HepG2 (cell line): ENCODE measurements at regions not wholly inside any gene's neighbourhood (a gene's known extent, or its start where the extent isn't known, plus 50 kb on each side); places are given as distances from the start of the nearest gene placed in this dataset.

Experiments used
- ATAC-seq: fragments of 200-7000 bp; cut with Tn5 transposase; 3 replicates; pipeline ENCODE4 v1.9.1; 2020; ENCODE audit warnings: mild to moderate bottlenecking, moderate library complexity
- BruUV-seq: library from RNA; stranded (reverse); fragments of 400-500 nt; replicated peaks from 2 replicates; lab custom pipeline; 2021; lab: Mats Ljungman, UMichigan
- CTCF ChIA-PET: fragments of 300-600 bp; formaldehyde crosslinking; extraction: SDS; loops from one replicate; lab custom pipeline; 2021; ENCODE audit warnings: low total read pairs, inconsistent platforms, low intra/inter-chr PET ratio; lab: Yijun Ruan, JAX
- POLR2A ChIA-PET: fragments of 350-600 bp; sonication (Branson Sonifier 250); formaldehyde crosslinking; loops from one replicate; lab custom pipeline; 2020; ENCODE audit warnings: antibody characterized with exemption, inconsistent platforms; lab: Yijun Ruan, JAX
- DNase-seq: peaks from one replicate; pipeline ENCODE4 v3.0.0-alpha.2; 2015; ENCODE audit warnings: low spot score
- FAIRE-seq: peaks from 3 replicates; lab custom pipeline; 2011; peaks lifted over from hg19 to GRCh38; lab: Jason Lieb, UNC
- H2AFZ ChIP-seq: one replicate; pipeline ENCODE4 v1.6.1; 2011; ENCODE audit warnings: low read length, inconsistent platforms
- H3K27ac ChIP-seq: fragments of 300-600 bp; 3 replicates; pipeline ENCODE4 v1.8.0; 2011; ENCODE audit warnings: mixed run types, mild to moderate bottlenecking, mixed read lengths, low read length, inconsistent platforms; ENCODE audit not compliant: insufficient read depth; ENCODE audit errors: extremely low read length
- H3K27me3 ChIP-seq, 2 experiments: fragments of 200-600 bp in 1 of 2; 2 replicates in 1 of 2; 3 replicates in 1 of 2; pipeline versions ENCODE4 v1.6.0 to v1.8.0; 2011; ENCODE audit warnings: low read length in 2 of 2, mild to moderate bottlenecking in 2 of 2, moderate library complexity in 2 of 2, inconsistent platforms in 1 of 2; ENCODE audit not compliant: insufficient read depth in 2 of 2, control insufficient read depth in 1 of 2
- H3K36me3 ChIP-seq, 2 experiments: fragments of 200-600 bp in 1 of 2; replicated peaks in 1 of 2; 2 replicates in 1 of 2; 3 replicates in 1 of 2; pipeline versions ENCODE4 v1.5.1 to v1.8.0; 2011; ENCODE audit warnings: low read length in 2 of 2, inconsistent platforms in 1 of 2; ENCODE audit not compliant: insufficient read depth in 2 of 2, control insufficient read depth in 1 of 2
- H3K4me1 ChIP-seq: 2 replicates; pipeline ENCODE4 v1.5.1; 2012; ENCODE audit warnings: low read length, inconsistent platforms; ENCODE audit not compliant: insufficient read depth
- H3K4me2 ChIP-seq: 2 replicates; pipeline ENCODE4 v1.6.0; 2011; ENCODE audit warnings: low read depth, low read length, inconsistent platforms
- H3K4me3 ChIP-seq, 3 experiments: fragments of 200-600 bp in 1 of 3; sonication (generic), shearing (Covaris generic) in 1 of 3; replicated peaks in 1 of 3; 2 replicates each; pipeline ENCODE4 v1.5.1; 2011 to 2016; ENCODE audit warnings: low read length in 3 of 3, inconsistent platforms in 2 of 3, low read depth in 2 of 3, mild to moderate bottlenecking in 2 of 3, control low read depth in 1 of 3, mixed read lengths in 1 of 3; ENCODE audit not compliant: insufficient read depth in 1 of 3
- H3K79me2 ChIP-seq: one replicate; pipeline ENCODE4 v1.6.1; 2011; ENCODE audit warnings: low read length, inconsistent platforms; ENCODE audit not compliant: insufficient read depth
- H3K9ac ChIP-seq: 2 replicates; pipeline ENCODE4 v1.6.0; 2011; ENCODE audit warnings: mild to moderate bottlenecking, low read depth, low read length, inconsistent platforms; ENCODE audit not compliant: insufficient read depth
- H3K9me3 ChIP-seq: 2 replicates; pipeline ENCODE4 v1.5.1; 2012; ENCODE audit warnings: mild to moderate bottlenecking, low read length
- H4K20me1 ChIP-seq: 2 replicates; pipeline ENCODE4 v1.6.0; 2011; ENCODE audit warnings: inconsistent platforms, mild to moderate bottlenecking, low read length, moderate library complexity; ENCODE audit not compliant: insufficient read depth
- MAFF ChIP-seq: IDR thresholded peaks from 2 replicates; pipeline ENCODE4 v1.6.1; 2011; ENCODE audit warnings: low read depth, low read length, improper control_type of control experiment
- MTA3 ChIP-seq: sonication (generic); formaldehyde crosslinking; IDR thresholded peaks from 2 replicates; pipeline ENCODE4 v1.4.0; 2020; ENCODE audit warnings: missing genetic modification reagents
- PRMT3 ChIP-seq: sonication (generic); formaldehyde crosslinking; IDR thresholded peaks from 2 replicates; pipeline ENCODE4 v1.8.1; 2022; ENCODE audit warnings: low read depth, mild to moderate bottlenecking, moderate library complexity, missing genetic modification reagents, borderline replicate concordance
- ZEB1 ChIP-seq: IDR thresholded peaks from 2 replicates; pipeline ENCODE4 v1.6.1; 2012; ENCODE audit warnings: mild to moderate bottlenecking, low read depth, inconsistent platforms; ENCODE audit not compliant: insufficient replicate concordance
- ZNF136 ChIP-seq: sonication (generic); formaldehyde crosslinking; IDR thresholded peaks from 2 replicates; pipeline ENCODE4 v1.8.1; 2022; ENCODE audit warnings: low read depth, mild to moderate bottlenecking, moderate library complexity, missing genetic modification reagents
- ZNF24 ChIP-seq: fragments of 450-650 bp; IDR thresholded peaks from 2 replicates; pipeline ENCODE4 v1.6.1; 2017; ENCODE audit warnings: antibody characterized with exemption, mild to moderate bottlenecking
- ZNF292 ChIP-seq: sonication (generic); formaldehyde crosslinking; IDR thresholded peaks from 2 replicates; pipeline ENCODE4 v1.8.1; 2022; ENCODE audit warnings: mild to moderate bottlenecking, low read depth, missing genetic modification reagents, borderline replicate concordance
- ZNF317 ChIP-seq: sonication (generic); formaldehyde crosslinking; IDR thresholded peaks from 2 replicates; pipeline ENCODE4 v1.5.0; 2020; ENCODE audit warnings: mild to moderate bottlenecking, missing genetic modification reagents
- ZNF329 ChIP-seq: sonication (generic); formaldehyde crosslinking; IDR thresholded peaks from 2 replicates; pipeline ENCODE4 v1.9.0; 2021; ENCODE audit warnings: low read depth, mild to moderate bottlenecking, missing genetic modification reagents
- ZNF350 ChIP-seq: sonication (generic); formaldehyde crosslinking; IDR thresholded peaks from 2 replicates; pipeline ENCODE4 v1.4.0; 2020; ENCODE audit warnings: mild to moderate bottlenecking, low read depth, missing genetic modification reagents, borderline replicate concordance
- WGBS: methylation state at CpG from one replicate; pipeline ENCODE4 v1.1.6; 2017; ENCODE audit warnings: low lambda C conversion rate; 5-methylcytosine and 5-hydroxymethylcytosine counted together
- in situ Hi-C: cut with HindIII; loops from 2 replicates; pipeline ENCODE4 v1.10.0; 2017; ENCODE audit warnings: low pct_unique_long_range_greater_than_20kb; ENCODE audit not compliant: extremely low pct_ligation_motif_present
- intact Hi-C: fragments of 100-400 bp; cut with micrococcal nuclease; formaldehyde crosslinking; loops from one replicate; pipeline ENCODE4 v1.10.0; 2022; ENCODE audit not compliant: unreplicated experiment
- TF ChIP-seq, protein P1 (sequence below): sonication (generic); formaldehyde crosslinking; IDR thresholded peaks from 2 replicates; pipeline ENCODE4 v1.5.0; 2020; ENCODE audit warnings: mild to moderate bottlenecking, low read depth, missing genetic modification reagents, borderline replicate concordance
- TF ChIP-seq, protein P2 (sequence below): sonication (generic); formaldehyde crosslinking; IDR thresholded peaks from 2 replicates; pipeline ENCODE4 v1.4.0; 2020; ENCODE audit warnings: missing genetic modification reagents, borderline replicate concordance
- TF ChIP-seq, protein P3 (sequence below): IDR thresholded peaks from 2 replicates; pipeline ENCODE4 v1.4.0; 2020; ENCODE audit warnings: mild to moderate bottlenecking, missing genetic modification reagents
- TF ChIP-seq, protein P4 (sequence below): sonication (generic); formaldehyde crosslinking; IDR thresholded peaks from 2 replicates; pipeline ENCODE4 v1.4.0; 2020; ENCODE audit warnings: mild to moderate bottlenecking, missing genetic modification reagents
- TF ChIP-seq, protein P5 (sequence below): sonication (generic); formaldehyde crosslinking; IDR thresholded peaks from 2 replicates; pipeline ENCODE4 v1.4.0; 2020; ENCODE audit warnings: mild to moderate bottlenecking, missing genetic modification reagents

DNA sequence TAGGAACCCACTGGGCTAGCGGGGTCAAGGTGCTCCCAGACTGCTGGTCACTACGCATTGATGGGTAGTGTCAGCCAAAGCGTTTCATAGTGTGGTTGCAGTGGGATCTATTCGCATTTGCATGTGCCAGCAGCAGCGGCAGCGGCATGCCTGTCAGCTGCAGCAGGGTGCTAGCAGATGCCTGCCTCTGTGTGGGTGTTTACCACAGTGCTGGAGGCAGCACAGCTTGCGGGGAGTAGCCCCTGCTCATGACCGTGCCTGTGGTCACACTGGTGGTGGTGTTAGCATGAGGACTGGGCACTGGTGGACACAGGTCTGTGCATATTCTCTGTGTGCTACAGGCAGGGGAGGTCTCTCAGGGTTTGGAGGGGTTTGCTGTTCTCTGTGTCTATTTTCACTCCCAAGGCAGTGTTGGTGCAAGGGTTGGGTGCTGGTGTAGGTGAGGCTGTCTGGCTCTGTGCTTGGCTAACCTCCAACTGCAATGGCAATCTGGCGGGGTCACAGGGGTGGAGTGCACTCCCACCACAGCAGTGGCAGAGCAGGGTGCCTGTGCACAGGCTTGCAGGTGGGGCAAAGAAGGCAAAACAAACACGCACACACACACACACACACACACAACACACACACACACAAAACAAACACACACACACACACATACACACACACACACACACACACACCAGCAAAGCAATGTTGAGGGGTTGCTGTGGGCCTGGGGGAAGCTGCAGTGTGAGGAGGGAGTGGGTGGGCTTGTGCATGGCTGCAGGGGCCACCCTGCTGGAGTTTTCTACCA is 184.4 kb downstream of the GLUD2 start:
- H2AFZ ChIP-seq, result no peak overlapping the region
- no peaks in the 10 kb centered on the region for H3K9me3 ChIP-seq
- H3K27ac ChIP-seq, result no peak overlapping the region
- FAIRE-seq (no peak), ATAC-seq (no peak), DNase-seq (no peak)
- H3K36me3 ChIP-seq, result no peaks in the 10 kb centered on the region
- WGBS, result no CpG with 5 or more reads among the region's 10 CpGs
- no TSS peak for BruUV-seq
- no peaks in the 10 kb centered on the region for H3K27me3 ChIP-seq
- no peak overlapping the region for H3K9ac ChIP-seq
- H3K4me3 ChIP-seq, result no peak overlapping the region
- H4K20me1 ChIP-seq, result no peaks in the 10 kb centered on the region
- H3K4me1 ChIP-seq, result no peaks in the 10 kb centered on the region
- ChIA-PET CTCF (no interaction called here), POLR2A (no interaction called here)
- H3K4me2 ChIP-seq, result no peak overlapping the region
- intact Hi-C loops, result no loop called here
- H3K79me2 ChIP-seq, result no peaks in the 10 kb centered on the region
- in situ Hi-C loops, result no loop called here
- no peak for TF ChIP-seq MAFF
- TF ChIP-seq, protein P1, sequence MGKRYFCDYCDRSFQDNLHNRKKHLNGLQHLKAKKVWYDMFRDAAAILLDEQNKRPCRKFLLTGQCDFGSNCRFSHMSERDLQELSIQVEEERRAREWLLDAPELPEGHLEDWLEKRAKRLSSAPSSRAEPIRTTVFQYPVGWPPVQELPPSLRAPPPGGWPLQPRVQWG (CRISPR knock-in tag), result no peak
- no peak for TF ChIP-seq ZEB1
- no peak for TF ChIP-seq MTA3 (CRISPR knock-in tag)
- TF ChIP-seq ZNF24, result no peak
- TF ChIP-seq ZNF136, result no peak
- TF ChIP-seq ZNF317, result no peak
- no peak for TF ChIP-seq ZNF329 (CRISPR knock-in tag)
- TF ChIP-seq, protein P2, sequence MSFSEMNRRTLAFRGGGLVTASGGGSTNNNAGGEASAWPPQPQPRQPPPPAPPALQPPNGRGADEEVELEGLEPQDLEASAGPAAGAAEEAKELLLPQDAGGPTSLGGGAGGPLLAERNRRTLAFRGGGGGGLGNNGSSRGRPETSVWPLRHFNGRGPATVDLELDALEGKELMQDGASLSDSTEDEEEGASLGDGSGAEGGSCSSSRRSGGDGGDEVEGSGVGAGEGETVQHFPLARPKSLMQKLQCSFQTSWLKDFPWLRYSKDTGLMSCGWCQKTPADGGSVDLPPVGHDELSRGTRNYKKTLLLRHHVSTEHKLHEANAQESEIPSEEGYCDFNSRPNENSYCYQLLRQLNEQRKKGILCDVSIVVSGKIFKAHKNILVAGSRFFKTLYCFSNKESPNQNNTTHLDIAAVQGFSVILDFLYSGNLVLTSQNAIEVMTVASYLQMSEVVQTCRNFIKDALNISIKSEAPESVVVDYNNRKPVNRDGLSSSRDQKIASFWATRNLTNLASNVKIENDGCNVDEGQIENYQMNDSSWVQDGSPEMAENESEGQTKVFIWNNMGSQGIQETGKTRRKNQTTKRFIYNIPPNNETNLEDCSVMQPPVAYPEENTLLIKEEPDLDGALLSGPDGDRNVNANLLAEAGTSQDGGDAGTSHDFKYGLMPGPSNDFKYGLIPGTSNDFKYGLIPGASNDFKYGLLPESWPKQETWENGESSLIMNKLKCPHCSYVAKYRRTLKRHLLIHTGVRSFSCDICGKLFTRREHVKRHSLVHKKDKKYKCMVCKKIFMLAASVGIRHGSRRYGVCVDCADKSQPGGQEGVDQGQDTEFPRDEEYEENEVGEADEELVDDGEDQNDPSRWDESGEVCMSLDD (CRISPR knock-in tag), result no peak
- TF ChIP-seq, protein P3, sequence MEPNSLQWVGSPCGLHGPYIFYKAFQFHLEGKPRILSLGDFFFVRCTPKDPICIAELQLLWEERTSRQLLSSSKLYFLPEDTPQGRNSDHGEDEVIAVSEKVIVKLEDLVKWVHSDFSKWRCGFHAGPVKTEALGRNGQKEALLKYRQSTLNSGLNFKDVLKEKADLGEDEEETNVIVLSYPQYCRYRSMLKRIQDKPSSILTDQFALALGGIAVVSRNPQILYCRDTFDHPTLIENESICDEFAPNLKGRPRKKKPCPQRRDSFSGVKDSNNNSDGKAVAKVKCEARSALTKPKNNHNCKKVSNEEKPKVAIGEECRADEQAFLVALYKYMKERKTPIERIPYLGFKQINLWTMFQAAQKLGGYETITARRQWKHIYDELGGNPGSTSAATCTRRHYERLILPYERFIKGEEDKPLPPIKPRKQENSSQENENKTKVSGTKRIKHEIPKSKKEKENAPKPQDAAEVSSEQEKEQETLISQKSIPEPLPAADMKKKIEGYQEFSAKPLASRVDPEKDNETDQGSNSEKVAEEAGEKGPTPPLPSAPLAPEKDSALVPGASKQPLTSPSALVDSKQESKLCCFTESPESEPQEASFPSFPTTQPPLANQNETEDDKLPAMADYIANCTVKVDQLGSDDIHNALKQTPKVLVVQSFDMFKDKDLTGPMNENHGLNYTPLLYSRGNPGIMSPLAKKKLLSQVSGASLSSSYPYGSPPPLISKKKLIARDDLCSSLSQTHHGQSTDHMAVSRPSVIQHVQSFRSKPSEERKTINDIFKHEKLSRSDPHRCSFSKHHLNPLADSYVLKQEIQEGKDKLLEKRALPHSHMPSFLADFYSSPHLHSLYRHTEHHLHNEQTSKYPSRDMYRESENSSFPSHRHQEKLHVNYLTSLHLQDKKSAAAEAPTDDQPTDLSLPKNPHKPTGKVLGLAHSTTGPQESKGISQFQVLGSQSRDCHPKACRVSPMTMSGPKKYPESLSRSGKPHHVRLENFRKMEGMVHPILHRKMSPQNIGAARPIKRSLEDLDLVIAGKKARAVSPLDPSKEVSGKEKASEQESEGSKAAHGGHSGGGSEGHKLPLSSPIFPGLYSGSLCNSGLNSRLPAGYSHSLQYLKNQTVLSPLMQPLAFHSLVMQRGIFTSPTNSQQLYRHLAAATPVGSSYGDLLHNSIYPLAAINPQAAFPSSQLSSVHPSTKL (CRISPR knock-in tag), result no peak
- TF ChIP-seq, protein P4, sequence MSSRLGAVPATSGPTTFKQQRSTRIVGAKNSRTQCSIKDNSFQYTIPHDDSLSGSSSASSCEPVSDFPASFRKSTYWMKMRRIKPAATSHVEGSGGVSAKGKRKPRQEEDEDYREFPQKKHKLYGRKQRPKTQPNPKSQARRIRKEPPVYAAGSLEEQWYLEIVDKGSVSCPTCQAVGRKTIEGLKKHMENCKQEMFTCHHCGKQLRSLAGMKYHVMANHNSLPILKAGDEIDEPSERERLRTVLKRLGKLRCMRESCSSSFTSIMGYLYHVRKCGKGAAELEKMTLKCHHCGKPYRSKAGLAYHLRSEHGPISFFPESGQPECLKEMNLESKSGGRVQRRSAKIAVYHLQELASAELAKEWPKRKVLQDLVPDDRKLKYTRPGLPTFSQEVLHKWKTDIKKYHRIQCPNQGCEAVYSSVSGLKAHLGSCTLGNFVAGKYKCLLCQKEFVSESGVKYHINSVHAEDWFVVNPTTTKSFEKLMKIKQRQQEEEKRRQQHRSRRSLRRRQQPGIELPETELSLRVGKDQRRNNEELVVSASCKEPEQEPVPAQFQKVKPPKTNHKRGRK, result no peak
- no peak for TF ChIP-seq PRMT3
- TF ChIP-seq ZNF350 (CRISPR knock-in tag), result no peak
- TF ChIP-seq ZNF292 (CRISPR knock-in tag), result no peak
- TF ChIP-seq, protein P5, sequence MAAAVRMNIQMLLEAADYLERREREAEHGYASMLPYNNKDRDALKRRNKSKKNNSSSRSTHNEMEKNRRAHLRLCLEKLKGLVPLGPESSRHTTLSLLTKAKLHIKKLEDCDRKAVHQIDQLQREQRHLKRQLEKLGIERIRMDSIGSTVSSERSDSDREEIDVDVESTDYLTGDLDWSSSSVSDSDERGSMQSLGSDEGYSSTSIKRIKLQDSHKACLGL (CRISPR knock-in tag), result no peak
